Glomerular visceral epithelial cell (primary cell): ENCODE measurements at regions not wholly inside any gene's neighbourhood (a gene's known extent, or its start where the extent isn't known, plus 50 kb on each side); places are given as distances from the start of the nearest gene placed in this dataset.
"Not testable (repeated sequence)": the region's sequence is repeated elsewhere in the genome, so short reads cannot be mapped to it uniquely, and the experiment has no call there.

Experiments used
- DNase-seq: peaks from one replicate; pipeline ENCODE4 v3.0.0-alpha.2; 2016; ENCODE audit errors: extremely low spot score

- peak; percentile 4 for DNase-seq
Measured at GRCh38 chr6:140344142-140344913, 969.9 kb upstream of the CITED2 start.

- DNase-seq = no peak
Measured at GRCh38 chr6:140343128-140343527, 968.7 kb upstream of the CITED2 start.

GRCh38 chr6:140341272-140341671 is 966.8 kb upstream of the CITED2 start:
- no peak for DNase-seq

- no peak for DNase-seq
Measured at GRCh38 chr6:140340795-140341194, 966.3 kb upstream of the CITED2 start.

- DNase-seq = not testable (repeated sequence)
Measured at GRCh38 chr6:140339084-140339483, 964.6 kb upstream of the CITED2 start.

GRCh38 chr6:140321891-140322290 is 947.4 kb upstream of the CITED2 start:
- DNase-seq = no peak

- no peak for DNase-seq
Measured at GRCh38 chr6:140320081-140321080, 945.9 kb upstream of the CITED2 start.

GRCh38 chr6:140319209-140319608 is 944.8 kb upstream of the CITED2 start:
- DNase-seq = peak; percentile 22

GRCh38 chr6:140318408-140318807 is 944.0 kb upstream of the CITED2 start:
- no peak for DNase-seq

- DNase-seq = no peak
Measured at GRCh38 chr6:140317950-140318349, 943.5 kb upstream of the CITED2 start.

GRCh38 chr6:140316966-140317365 is 942.5 kb upstream of the CITED2 start:
- DNase-seq = no peak

- no peak for DNase-seq
Measured at GRCh38 chr6:140314682-140315081, 940.2 kb upstream of the CITED2 start.

- no peak for DNase-seq
Measured at GRCh38 chr6:140311146-140311545, 936.7 kb upstream of the CITED2 start.

GRCh38 chr6:140303218-140303949 is 928.9 kb upstream of the CITED2 start:
- no peak for DNase-seq

- no peak for DNase-seq
Measured at GRCh38 chr6:140300331-140300730, 925.9 kb upstream of the CITED2 start.

- no peak for DNase-seq
Measured at GRCh38 chr6:140289186-140289585, 914.7 kb upstream of the CITED2 start.

- no peak for DNase-seq
Measured at GRCh38 chr6:140285998-140286690, 911.7 kb upstream of the CITED2 start.

GRCh38 chr6:140285471-140285870 is 911.0 kb upstream of the CITED2 start:
- DNase-seq = no peak

GRCh38 chr6:140284871-140285270 is 910.4 kb upstream of the CITED2 start:
- DNase-seq = no peak

GRCh38 chr6:140283197-140283596 is 908.7 kb upstream of the CITED2 start:
- no peak for DNase-seq

GRCh38 chr6:140281767-140282166 is 907.3 kb upstream of the CITED2 start:
- DNase-seq = no peak
